ENCODE measurements at regions not wholly inside any gene's neighbourhood (a gene's known extent, or its start where the extent isn't known, plus 50 kb on each side); places are given as distances from the start of the nearest gene placed in this dataset.
"Not testable (repeated sequence)": the region's sequence is repeated elsewhere in the genome, so short reads cannot be mapped to it uniquely, and the experiment has no call there.

DNA sequence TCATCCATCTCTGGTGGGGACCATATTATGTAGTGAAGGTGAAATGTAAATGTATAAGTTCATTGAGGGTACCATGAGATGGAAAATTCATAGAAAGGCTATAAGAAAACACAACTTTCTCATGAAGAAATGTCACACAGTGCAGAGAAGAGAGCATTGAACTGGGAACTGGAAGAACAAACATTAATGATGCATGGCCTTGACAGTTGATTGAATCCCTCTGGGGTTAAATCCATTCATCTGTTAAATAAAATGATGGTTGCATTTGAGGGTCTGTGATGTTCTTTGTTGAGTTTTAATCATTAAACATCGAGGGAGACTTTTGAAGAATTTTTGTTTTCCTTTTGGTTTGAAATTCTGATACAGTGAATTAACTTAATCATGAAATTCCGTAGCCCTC lies 1401.4 kb downstream of the FAM181B start:
- no peak for DNase-seq (ENCODE audit: low read depth in 2 of 3, low spot score in 2 of 3)

DNA sequence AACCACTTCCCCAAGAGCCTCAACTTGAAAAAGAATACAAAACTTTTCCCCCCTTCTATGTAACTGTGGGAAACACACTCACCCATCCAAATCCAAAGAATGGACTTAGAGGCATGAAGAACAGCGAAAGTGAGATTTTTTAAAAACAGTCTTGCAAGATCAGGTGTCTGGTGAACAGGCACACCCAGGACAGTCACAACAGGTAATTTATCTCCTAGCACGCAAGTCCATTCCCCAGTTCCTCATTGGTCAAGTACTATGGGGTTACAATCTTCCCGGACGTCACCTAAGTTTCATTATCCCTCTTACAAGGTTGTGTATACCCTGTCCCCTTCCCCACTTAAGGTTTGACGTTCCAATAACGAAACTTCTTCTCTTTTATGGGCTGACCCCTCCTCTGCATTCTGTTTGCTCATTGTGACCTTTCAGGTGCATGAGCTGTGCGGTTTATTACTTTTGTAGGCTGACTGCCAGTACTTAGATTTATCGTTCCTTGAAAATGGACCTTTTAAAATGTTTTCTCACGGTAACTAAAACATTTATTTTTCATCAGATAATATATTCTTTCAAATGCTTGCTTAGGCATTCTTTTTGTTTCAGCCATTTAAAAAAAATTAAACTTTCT lies 1401.9 kb downstream of the FAM181B start:
- no peak for DNase-seq (ENCODE audit: low read depth in 2 of 3, low spot score in 2 of 3)

DNA sequence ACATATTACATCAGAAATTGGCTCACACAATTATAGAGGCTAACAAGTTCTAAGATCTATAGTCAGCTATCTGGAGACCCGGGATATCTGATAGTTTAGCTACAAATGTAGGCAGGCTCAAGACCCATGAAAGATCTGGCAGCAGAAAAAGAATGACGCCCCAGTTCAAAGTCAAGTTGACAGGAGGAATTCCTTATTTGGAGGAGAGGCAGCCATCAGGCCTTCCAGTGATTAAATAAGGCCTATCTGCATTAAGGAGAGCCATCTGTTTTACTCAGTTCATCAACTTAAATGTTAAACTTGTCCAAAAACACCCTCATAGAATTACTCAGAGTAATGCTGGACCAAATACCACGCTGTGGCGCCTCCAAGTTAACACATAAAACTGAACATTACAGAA lies 1402.6 kb downstream of the FAM181B start:
- no peak for DNase-seq (ENCODE audit: low read depth in 2 of 3, low spot score in 2 of 3)

DNA sequence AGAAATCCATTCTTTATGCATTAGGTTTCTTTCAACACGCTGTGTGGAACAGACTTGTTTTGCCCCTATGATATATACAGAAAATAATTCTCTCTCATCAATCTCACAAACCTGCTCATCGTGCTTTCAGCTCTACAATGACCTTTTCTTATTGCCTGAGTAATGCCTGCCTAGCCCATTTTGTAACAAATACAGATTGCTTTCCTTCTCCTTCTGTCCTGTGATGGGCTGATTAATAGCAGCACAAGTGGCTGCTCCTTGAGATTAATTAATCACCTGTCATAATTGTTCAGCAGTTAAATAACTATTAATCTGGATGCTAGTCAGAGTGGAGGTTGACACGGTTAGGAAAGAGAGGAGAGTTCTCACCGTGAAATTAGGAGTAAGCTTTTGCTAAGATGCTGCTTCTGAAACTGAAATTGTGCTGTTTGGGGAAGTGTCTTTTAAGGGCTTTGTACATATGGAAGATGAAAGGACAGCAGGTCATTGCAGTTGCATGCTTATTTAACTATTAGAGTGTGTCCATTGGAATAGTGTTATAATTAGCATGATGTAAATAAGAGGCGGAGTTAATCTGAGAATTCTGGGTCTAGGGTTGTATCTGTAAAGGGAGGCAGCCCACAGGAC lies 1430.5 kb downstream of the FAM181B start:
- DNase-seq (ENCODE audit: low read depth in 2 of 3, low spot score in 2 of 3), result no peak

DNA sequence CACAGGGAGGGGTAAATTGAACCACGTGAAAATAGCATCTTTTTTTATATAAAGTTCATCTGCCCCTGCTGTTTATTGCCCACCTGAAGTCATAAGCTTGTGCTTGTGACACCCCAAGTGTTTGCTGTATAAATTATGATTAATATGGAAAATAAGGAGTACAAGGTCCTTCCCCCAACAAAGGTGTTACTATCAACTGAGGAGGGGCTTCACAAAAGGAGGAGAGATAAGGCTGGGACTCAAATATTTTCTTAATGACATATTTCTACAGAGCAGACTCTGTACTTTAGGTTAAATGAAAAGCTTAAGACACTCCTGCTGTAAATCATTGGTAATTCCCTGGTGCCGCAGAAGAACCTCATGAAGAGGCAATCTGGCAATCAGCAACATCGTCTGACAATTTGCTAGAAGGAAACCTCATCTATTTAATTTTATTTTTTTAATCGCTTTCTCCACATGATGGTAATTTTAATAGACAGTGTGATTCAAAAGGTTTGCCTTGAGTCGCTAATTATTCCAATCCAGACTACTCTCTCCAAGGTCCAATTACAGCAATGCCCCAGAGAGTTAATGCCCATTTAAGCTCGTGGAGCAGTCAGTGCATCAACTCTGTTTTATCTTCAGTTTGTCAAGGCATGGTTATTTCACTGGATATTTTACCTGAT lies 1432.4 kb downstream of the FAM181B start:
- no peak for DNase-seq (ENCODE audit: low read depth in 2 of 3, low spot score in 2 of 3)

DNA sequence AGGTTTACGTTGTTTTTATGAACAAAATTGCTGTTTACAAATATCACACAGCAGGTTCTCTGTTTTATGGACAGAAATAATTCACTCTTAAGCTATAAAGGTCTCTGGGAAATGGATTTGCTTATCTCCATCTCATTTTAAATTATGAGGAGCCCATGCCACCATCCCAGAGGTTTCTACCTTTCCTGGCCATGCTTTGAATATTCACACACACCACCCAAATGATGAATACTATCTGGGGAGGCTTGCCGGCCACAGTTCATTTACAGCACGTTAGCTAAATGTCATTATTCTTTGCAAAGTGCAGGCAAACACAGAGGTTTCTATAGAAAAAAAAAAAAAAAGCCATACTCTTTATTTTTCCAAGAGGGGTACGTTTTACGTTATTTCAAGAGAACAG lies 1446.7 kb downstream of the FAM181B start:
- DNase-seq (ENCODE audit: low read depth in 2 of 3, low spot score in 2 of 3), result no peak

DNA sequence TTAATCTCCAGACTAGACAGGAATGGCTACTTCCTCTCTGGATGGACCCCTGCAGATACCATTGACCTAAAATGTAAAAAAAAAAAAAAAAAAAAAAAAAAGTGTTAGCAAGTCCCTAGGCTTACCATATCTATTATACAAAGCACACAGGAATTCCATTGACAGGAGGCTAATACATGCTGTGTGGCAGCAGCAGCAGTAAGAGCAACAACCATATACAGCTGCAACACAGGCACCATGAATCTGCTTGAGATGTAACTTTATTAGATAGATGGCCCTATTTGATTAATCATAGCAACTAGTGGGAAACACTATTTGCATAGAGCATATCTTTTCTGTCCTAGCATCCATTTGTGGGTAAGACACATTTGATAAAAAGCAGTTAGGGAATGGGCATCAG lies 1447.1 kb downstream of the FAM181B start:
- DNase-seq (ENCODE audit: low read depth in 2 of 3, low spot score in 2 of 3), result no peak

DNA sequence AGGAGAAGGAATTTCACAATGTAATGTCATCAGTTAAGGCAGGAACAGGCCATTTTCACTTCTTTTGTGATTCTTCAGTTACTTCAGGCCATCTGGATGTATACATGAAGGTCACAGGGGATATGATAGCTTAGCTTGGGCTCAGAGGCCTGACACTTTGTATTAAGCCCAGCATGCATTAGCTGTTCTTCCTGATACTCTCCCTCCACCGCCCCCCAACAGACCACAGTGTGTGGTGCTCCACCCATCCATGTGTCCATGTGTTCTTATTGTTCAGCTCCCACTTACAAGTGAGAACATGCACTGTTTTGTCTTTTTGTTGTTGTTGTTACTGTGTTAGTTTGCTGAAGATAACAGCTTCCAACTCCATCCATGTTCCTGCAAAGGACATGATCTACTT lies 1453.4 kb downstream of the FAM181B start:
- not testable (repeated sequence) for DNase-seq (ENCODE audit: low read depth in 2 of 3, low spot score in 2 of 3)

DNA sequence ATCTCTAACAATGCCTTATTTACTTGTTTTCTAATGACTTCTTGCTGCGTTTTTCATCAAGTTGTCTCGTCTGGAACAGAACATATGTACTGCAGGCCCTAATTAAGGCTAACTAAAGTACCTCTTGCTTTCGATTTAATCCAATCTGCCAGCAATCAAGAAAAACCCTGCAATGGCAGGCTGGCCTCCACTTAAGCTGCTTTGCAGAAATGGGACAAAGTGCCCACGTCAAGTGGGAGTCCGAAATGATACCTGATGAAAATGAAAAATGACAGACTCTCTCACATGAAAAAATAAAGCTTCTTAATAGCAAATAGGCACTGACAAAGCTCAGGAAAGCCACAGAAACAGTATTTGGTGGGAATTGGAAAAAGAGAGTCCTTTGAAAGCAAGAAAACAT lies 1454.7 kb downstream of the FAM181B start:
- DNase-seq (ENCODE audit: low read depth in 2 of 3, low spot score in 2 of 3), result no peak

DNA sequence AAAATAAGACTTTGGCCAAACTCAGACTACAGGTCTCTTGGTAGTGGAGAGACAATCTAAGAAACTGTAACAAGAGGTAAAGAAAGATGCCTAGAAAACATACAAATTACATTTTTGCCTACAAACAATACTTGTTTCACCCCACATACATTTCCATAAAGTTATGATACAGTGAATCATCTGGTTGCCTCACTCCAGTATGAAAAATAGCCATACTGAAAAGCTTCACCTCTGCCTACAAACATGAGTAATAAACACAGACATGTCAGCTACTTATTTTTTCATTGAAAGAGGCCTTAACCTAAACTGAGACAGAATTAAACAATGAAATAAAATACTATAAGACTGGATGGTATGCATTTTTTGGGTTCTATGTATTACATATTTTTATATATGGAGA lies 1463.0 kb downstream of the FAM181B start:
- DNase-seq (ENCODE audit: low read depth in 2 of 3, low spot score in 2 of 3), result no peak

DNA sequence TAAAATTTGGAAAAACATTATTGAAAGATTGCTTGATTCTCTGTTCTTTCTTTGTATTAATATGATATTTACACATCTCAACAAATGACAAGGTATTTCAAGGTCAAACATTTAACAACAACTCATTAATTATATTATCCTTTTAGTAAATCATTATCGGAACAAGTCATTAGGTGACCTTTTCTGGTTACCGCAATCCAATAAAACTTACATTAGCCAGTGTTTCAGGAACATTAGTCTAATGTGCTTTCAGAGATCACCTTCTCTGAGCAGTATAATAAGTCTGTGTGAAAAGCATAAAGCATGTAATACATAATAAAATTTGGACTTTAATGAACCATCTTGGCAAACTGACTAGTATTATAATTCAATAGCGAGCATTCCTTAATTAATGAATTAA lies 1466.4 kb downstream of the FAM181B start:
- no peak for DNase-seq (ENCODE audit: low read depth in 2 of 3, low spot score in 2 of 3)

DNA sequence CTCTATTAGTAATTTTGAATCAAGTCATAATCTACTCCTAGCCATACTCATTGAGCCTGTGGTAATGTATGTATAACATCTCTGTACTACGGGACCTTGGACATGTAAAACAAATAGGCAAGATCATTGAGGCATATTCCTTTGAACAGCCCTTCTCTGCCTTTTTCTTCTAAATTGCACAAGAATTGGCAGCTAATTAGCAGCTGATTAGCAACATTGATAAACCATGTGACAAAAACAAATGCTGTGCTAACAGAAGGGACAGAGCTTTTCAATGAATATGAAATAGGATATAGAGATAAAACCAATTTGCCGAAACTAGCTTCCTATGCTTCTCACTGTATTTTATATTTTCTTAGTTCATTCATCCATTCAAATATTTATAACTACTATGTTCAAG lies 1474.2 kb downstream of the FAM181B start:
- no peak for DNase-seq (ENCODE audit: low read depth in 2 of 3, low spot score in 2 of 3)

DNA sequence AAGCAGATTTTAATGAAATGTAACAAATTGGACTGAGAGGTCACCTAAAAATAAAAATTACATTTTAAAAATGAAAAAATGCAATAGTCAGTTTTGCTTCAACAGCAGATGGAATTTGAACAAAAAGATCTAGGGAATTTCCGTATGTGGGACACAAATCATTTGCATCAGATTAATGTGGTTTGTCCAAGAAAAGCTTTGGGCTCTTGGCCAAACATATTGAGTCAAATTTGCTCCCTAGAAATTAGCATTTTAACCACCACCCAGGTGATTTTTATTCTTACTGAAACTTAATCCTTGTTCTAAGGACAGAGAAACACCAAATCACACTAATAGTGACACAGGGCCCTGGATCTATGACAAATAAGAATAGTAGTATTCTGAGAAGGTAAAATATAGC lies 1477.8 kb downstream of the FAM181B start:
- DNase-seq (ENCODE audit: low read depth in 2 of 3, low spot score in 2 of 3), result no peak

DNA sequence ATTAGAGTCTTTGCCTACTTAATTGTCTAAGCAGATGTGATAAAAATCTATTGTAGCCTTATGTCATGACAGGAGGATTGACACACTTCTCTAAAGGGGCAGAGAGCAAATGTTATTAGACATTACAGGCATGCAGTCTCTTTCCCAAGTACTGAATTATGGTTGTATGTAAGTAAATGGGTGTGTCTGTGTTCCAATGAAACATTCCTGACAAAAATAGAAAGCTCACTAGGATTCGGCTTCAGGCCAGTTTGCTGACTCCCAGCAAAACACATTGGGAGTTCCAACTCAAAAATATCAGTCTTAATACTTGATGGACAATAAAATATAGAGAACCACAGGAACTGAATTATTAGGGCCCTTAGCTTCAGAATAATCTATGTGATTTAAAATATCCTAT lies 1480.4 kb downstream of the FAM181B start:
- no peak for DNase-seq (ENCODE audit: low read depth in 2 of 3, low spot score in 2 of 3)

DNA sequence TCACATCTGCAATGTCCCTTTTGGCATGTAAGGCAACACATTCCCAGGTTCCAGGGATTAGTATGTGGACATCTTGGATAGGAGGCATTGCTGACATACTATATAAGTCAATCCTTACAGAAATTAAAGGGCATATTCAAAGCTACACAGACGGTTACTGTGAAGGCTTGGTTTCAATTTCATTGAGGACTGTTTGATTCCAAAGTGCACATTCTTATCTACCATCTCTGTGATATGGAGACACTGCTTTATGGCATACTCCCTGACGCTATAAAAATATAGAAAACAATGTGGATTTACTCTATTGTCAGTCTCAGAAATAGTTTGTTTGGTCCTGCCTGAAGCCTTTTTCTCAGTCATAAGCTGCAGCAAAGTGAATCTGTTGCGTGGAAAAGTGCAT lies 1486.7 kb downstream of the FAM181B start:
- no peak for DNase-seq (ENCODE audit: low read depth in 2 of 3, low spot score in 2 of 3)

DNA sequence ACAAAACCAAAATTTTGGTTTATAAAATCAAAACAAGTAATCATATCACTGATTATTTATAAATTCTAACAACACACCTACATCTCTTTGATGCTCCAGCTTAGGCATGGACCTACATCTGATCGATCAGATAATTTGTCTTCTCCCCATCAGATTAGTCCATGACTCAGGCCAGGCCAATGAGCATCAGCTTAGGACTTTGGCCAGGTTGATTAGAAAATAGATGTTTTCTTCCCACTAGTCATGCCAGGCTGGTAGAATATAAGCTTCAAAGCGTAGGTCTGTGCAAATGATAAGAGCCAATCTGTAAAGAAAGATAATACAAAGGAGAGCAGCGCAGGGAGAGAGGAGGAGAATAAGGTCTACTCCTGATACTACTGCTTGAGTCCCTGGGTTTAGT lies 1487.9 kb downstream of the FAM181B start:
- no peak for DNase-seq (ENCODE audit: low read depth in 2 of 3, low spot score in 2 of 3)

DNA sequence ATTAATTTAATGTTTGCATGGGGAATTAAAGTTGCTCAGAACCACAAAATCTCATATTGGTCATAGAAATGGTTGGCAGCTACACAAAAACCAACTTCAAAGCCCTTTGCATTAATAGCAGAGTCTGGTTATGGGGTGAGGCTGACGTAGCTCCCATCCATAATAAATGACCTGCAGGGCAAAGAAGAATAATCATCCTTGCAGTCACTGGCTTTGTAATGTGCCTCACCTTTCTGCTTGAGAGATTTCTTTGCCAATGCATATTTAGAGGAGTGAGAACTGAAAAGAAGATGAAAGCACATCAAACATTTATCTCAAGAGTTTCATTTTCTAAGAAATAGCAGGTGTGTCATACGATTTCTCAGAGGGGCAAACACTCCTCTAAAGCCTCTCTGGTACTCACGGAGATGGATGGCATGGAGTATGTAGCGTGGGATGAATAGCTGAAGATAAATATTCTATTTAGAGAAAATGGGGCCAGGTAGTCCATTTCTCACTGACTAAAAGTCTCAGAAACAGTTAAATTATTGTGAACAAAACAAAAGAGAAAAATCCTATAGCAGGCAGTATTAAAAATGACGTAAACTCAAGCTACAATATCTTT lies 1491.9 kb downstream of the FAM181B start:
- DNase-seq (ENCODE audit: low read depth in 2 of 3, low spot score in 2 of 3), result no peak

DNA sequence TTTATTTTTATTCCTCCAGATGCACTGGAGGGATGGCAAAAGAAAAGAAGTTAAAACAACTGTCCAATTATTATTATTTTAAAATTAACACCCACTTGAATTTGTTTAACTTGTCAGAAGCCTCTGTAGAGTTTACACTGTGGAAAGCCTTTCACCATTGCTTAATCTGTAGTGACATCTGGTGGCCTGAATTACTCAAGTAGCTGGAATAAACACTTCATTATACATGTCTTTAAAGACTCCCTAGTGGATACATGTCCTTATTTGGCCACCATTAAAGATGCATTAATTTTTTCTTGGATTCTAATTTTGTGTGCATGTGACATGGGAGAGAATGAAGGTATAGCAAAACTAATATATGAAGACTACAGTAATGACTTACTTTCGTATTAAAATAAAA lies 1496.5 kb downstream of the FAM181B start:
- no peak for DNase-seq (ENCODE audit: low read depth in 2 of 3, low spot score in 2 of 3)

DNA sequence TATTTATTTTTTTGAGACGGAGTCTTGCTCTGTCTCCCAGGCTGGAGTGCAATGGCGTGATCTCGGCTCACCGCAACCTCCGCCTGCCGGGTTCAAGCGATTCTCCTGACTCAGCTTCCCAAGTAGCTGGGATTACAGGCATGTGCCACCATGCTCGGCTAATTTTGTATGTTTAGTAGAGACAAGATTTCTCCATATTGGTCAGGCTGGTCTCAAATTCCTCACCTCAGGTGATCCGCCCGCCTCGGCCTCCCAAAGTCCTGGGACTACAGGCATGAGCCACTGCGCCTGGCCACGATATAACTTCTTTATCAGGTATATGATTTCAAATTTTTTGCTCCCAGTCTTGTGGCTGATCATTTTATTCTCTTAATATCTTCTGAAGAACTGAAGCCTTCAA lies 1506.3 kb downstream of the FAM181B start:
- DNase-seq (ENCODE audit: low read depth in 2 of 3, low spot score in 2 of 3), result not testable (repeated sequence)

DNA sequence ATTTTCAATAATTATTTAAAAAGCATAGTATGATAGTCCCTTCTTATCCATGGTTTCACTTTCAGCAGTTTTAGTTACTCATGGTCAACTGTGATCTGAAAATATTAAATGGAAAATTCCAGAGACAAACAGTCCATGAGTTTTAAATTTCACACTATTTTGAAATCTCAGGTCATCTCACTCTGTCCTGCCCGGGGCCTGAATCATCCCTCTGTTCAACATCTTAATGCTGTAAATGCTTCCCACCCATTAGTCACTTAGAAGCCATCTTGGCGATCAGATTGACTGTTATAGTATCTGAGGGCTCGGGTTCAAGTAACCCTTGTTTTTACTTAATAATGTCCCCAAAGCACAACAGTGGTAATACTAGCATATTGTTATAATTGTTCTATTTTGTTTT lies 1509.3 kb downstream of the FAM181B start:
- no peak for DNase-seq (ENCODE audit: low read depth in 2 of 3, low spot score in 2 of 3)

DNA sequence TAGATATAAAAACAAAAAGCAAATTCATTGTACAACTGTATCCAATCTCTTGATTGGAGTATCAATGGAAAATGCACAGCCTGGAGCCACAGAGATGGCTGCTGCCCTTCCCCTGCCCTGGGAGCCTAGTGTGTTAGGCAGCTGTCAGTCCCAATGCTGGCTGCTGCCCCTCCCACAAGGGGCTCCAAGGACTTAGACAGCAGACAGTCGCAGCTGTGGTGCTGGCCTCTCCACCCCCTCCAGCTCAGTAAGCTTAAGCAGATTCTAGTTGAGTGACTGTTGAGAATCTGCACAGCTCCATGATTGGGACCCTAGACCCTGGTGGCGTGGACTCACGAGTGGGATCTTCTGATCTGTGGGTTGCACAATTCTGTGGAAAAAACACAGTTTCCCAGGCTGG lies 1511.2 kb downstream of the FAM181B start:
- no peak for DNase-seq (ENCODE audit: low read depth in 2 of 3, low spot score in 2 of 3)

DNA sequence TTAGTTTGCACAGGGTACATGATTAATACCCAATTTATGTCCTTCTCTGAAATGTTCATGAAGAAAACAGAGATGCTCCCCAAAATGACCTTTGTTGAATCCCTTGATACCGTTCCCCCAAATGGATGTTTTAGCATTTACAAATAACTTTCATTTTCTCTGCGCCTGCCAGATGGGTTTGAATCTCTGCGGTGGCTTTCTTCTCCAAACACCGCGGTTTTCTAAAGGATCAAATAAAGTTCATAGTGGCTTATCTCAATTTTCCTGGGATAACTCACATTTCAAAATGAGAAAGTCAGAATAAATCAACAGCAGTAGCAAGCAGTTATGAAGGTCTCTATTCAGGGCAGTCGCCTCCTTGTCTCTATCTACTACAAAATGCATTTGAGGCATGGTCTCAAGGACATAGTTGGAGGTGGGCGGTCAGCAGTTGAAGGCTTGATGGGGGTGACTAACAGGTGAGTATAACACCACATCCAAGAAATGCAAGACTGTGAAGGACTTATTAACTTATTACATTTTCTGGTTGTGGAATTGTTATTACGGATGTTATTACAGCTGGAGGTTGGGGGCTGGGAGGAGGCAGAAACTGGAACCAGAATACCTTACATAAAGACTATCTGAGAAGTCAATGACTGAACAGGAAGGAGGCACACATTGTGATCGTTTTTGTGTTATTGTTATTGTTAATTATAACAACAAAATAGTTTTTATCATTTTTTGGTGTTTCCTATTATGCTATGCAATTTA lies 1513.3 kb downstream of the FAM181B start:
- no peak for DNase-seq (ENCODE audit: low read depth in 2 of 3, low spot score in 2 of 3)

Measured in activated CD8-positive, alpha-beta memory T cell treated with anti-CD3 and anti-CD28 coated beads for 48 hours (primary cell).